ENCODE measurements at regions not wholly inside any gene's neighbourhood (a gene's known extent, or its start where the extent isn't known, plus 50 kb on each side); places are given as distances from the start of the nearest gene placed in this dataset.
"Not testable (repeated sequence)": the region's sequence is repeated elsewhere in the genome, so short reads cannot be mapped to it uniquely, and the experiment has no call there.

GRCh38 chr3:162722796-162723195 is 1226.2 kb downstream of the OTOL1 start:
- TF ChIP-seq CTCF (IDR thresholded peaks at IDR 0.05; ENCODE audit: insufficient read depth, low read depth, low read length); EZH2 (IDR thresholded peaks at IDR 0.05; ENCODE audit: insufficient read depth, low read length): not testable (repeated sequence)
